Tibial nerve (tissue), 4 donors: ENCODE measurements at regions not wholly inside any gene's neighbourhood (a gene's known extent, or its start where the extent isn't known, plus 50 kb on each side); places are given as distances from the start of the nearest gene placed in this dataset.

Experiments
- DNase-seq, 2 donors: peaks; one replicate each; pipeline ENCODE4 v3.0.0-alpha.2; 2019; ENCODE audit warnings: low spot score in 2 of 2
- H3K27ac ChIP-seq, 4 donors: fragments of 200-600 bp; sonication (generic) in 3 of 4; one replicate each; pipeline ENCODE4 v1.5.1; 2017 to 2019; ENCODE audit warnings: mild to moderate bottlenecking in 1 of 4
- H3K27me3 ChIP-seq, 2 donors: fragments of 200-600 bp; sonication (generic) in 1 of 2; one replicate each; pipeline versions ENCODE4 v1.5.1 to v1.6.0; 2017 to 2019
- H3K36me3 ChIP-seq, 3 donors: fragments of 200-600 bp; sonication (generic); one replicate each; pipeline ENCODE4 v1.5.1; 2018 to 2019
- H3K4me1 ChIP-seq, 4 donors: fragments of 200-600 bp; sonication (generic) in 3 of 4; one replicate each; pipeline ENCODE4 v1.5.1; 2017 to 2019
- H3K4me3 ChIP-seq, 4 donors: fragments of 200-600 bp; sonication (generic) in 3 of 4; one replicate each; pipeline ENCODE4 v1.5.1; 2017 to 2019; ENCODE audit warnings: mild to moderate bottlenecking in 1 of 4, moderate library complexity in 1 of 4
- H3K9me3 ChIP-seq, 4 donors: fragments of 200-600 bp; sonication (generic) in 3 of 4; one replicate each; pipeline ENCODE4 v1.5.1; 2017 to 2019
- CTCF ChIP-seq, 5 experiments: fragments of 200-600 bp in 3 of 5; fragments of 450-650 bp in 2 of 5; sonication (generic) in 3 of 5; IDR thresholded peaks; one replicate each; pipeline ENCODE4 v1.5.1; 2016 to 2019; ENCODE audit warnings: antibody characterized with exemption in 5 of 5, mild to moderate bottlenecking in 3 of 5, moderate library complexity in 2 of 5
- EP300 ChIP-seq, 2 donors: sonication (generic); formaldehyde crosslinking; IDR thresholded peaks; one replicate each; pipeline ENCODE4 v1.6.1; 2017; ENCODE audit warnings: antibody characterized with exemption in 2 of 2, mild to moderate bottlenecking in 1 of 2
- POLR2A ChIP-seq, 2 donors: fragments of 450-650 bp; IDR thresholded peaks; one replicate each; pipeline ENCODE4 v1.6.1; 2017; ENCODE audit warnings: antibody characterized with exemption in 2 of 2, mild to moderate bottlenecking in 2 of 2, moderate library complexity in 2 of 2
- WGBS, 2 donors: methylation state at CpG; one replicate each; pipeline ENCODE4 v1.1.5; 2018; 5-methylcytosine and 5-hydroxymethylcytosine counted together

- no peaks in the 10 kb centered on the region for H3K9me3 ChIP-seq
- no peak overlapping the region for H3K4me3 ChIP-seq
- H3K27me3 ChIP-seq: no peaks in the 10 kb centered on the region
- TF ChIP-seq EP300 (IDR thresholded peaks at IDR 0.05) (no peak), POLR2A (IDR thresholded peaks at IDR 0.05) (no peak), CTCF (IDR thresholded peaks at IDR 0.05) (no peak)
- DNase-seq: no peak
- H3K36me3 ChIP-seq: no peaks in the 10 kb centered on the region
- 42% methylated on average over 1 of the region's 1 CpG for WGBS, 2 donors
- peaks cover 0 to 28% (median 0%) of the 10 kb centered on the region in 4 donors for H3K4me1 ChIP-seq
- H3K27ac ChIP-seq: no peak overlapping the region
These were observed 696.5 kb downstream of the TDRD15 start for GRCh38 chr2:21820271-21820670.

GRCh38 chr2:21821672-21822227 is 698.0 kb downstream of the TDRD15 start:
- WGBS, 2 donors: 24 to 26% methylated on average over 6 of the region's 6 CpGs

GRCh38 chr2:21822505-21822904 is 698.7 kb downstream of the TDRD15 start:
- TF ChIP-seq CTCF (IDR thresholded peaks at IDR 0.05) (no peak), POLR2A (IDR thresholded peaks at IDR 0.05) (no peak), EP300 (IDR thresholded peaks at IDR 0.05) (no peak)
- H3K36me3 ChIP-seq: no peaks in the 10 kb centered on the region
- H3K4me3 ChIP-seq: no peak overlapping the region
- H3K27ac ChIP-seq: no peak overlapping the region
- H3K9me3 ChIP-seq: no peaks in the 10 kb centered on the region
- DNase-seq: no peak
- H3K27me3 ChIP-seq: no peaks in the 10 kb centered on the region
- peaks cover 0 to 28% (median 0%) of the 10 kb centered on the region in 4 donors for H3K4me1 ChIP-seq
- WGBS, 2 donors: 65 to 72% methylated on average over 2 of the region's 2 CpGs

More at GRCh38 chr2:21821672-21822227, 698.0 kb downstream of the TDRD15 start:
- Histone ChIP-seq H3K4me1 (peaks cover 0 to 28% (median 0%) of the 10 kb centered on the region in 4 donors), H3K36me3 (no peaks in the 10 kb centered on the region), H3K9me3 (no peaks in the 10 kb centered on the region), H3K27me3 (no peaks in the 10 kb centered on the region), H3K27ac (no peak overlapping the region), H3K4me3 (no peak overlapping the region)
- TF ChIP-seq POLR2A (IDR thresholded peaks at IDR 0.05) (no peak), CTCF (IDR thresholded peaks at IDR 0.05) (no peak)
- no peak for DNase-seq

- no peak for DNase-seq
- H3K27ac ChIP-seq: no peak overlapping the region
- H3K36me3 ChIP-seq: no peaks in the 10 kb centered on the region
- 88 to 91% methylated on average over 2 of the region's 2 CpGs for WGBS, 2 donors
- H3K9me3 ChIP-seq: no peaks in the 10 kb centered on the region
- no peak overlapping the region for H3K4me3 ChIP-seq
- no peaks in the 10 kb centered on the region for H3K4me1 ChIP-seq
- no peaks in the 10 kb centered on the region for H3K27me3 ChIP-seq
- no peak for TF ChIP-seq CTCF (IDR thresholded peaks at IDR 0.05)
- TF ChIP-seq POLR2A (IDR thresholded peaks at IDR 0.05): no peak
- TF ChIP-seq EP300 (IDR thresholded peaks at IDR 0.05): no peak
These were observed 710.0 kb downstream of the TDRD15 start for GRCh38 chr2:21833767-21834166.

DNA sequence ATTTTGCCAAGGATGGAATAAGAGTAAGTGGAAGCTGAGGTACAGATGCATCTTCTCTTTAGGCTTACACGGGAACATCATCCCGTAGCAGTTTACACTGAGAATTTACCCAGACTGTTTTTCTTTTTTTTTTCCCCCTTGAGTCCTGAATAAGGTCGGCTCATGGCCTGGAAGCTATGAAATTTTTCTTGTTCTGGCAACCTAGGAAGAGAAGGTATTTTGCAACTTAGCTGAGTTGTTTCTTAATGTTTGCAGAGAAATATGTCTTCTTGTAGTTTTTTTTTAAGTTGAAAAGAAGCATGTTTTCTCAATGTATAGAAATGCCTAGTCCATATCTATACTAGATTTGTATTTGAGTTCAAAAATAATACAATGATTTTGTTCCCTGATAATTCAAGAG is 712.5 kb downstream of the TDRD15 start:
- Histone ChIP-seq H3K36me3 (no peaks in the 10 kb centered on the region), H3K9me3 (no peaks in the 10 kb centered on the region), H3K4me1 (no peaks in the 10 kb centered on the region), H3K4me3 (no peak overlapping the region), H3K27ac (no peak overlapping the region), H3K27me3 (no peaks in the 10 kb centered on the region)
- no peak for DNase-seq
- TF ChIP-seq EP300 (IDR thresholded peaks at IDR 0.05) (no peak), CTCF (IDR thresholded peaks at IDR 0.05) (no peak), POLR2A (IDR thresholded peaks at IDR 0.05) (no peak)
- 62 to 64% methylated on average over 3 of the region's 3 CpGs for WGBS, 2 donors
